Body of pancreas (tissue), 4 donors: ENCODE measurements at regions not wholly inside any gene's neighbourhood (a gene's known extent, or its start where the extent isn't known, plus 50 kb on each side); places are given as distances from the start of the nearest gene placed in this dataset.

Experiments
- ATAC-seq: fragments of 150-250 bp; one replicate; pipeline ENCODE4 v1.9.1; 2016
- DNase-seq, 4 donors: peaks; one replicate each; pipeline ENCODE4 v3.0.0-alpha.2; 2019
- H3K27ac ChIP-seq, 4 donors: fragments of 200-600 bp; sonication (generic); 1 replicate in 3 of 4; 2 replicates in 1 of 4; pipeline versions ENCODE4 v1.5.1 to v1.6.1; 2016 to 2019; ENCODE audit warnings: mild to moderate bottlenecking in 1 of 4, mixed read lengths in 1 of 4, moderate library complexity in 1 of 4
- H3K27me3 ChIP-seq, 2 donors: fragments of 200-600 bp; sonication (generic); one replicate each; pipeline ENCODE4 v1.6.0; 2016; ENCODE audit warnings: mild to moderate bottlenecking in 1 of 2
- H3K36me3 ChIP-seq, 2 donors: fragments of 200-600 bp; sonication (generic); replicated peaks in 1 of 2; 2 replicates each; pipeline ENCODE4 v1.5.1; 2016; ENCODE audit warnings: low read depth in 2 of 2; ENCODE audit not compliant: insufficient read depth in 1 of 2
- H3K4me1 ChIP-seq: fragments of 200-600 bp; sonication (generic); one replicate; pipeline ENCODE4 v1.6.0; 2016
- H3K4me3 ChIP-seq, 2 donors: fragments of 200-600 bp; sonication (generic); 1 replicate in 1 of 2; 2 replicates in 1 of 2; pipeline ENCODE4 v1.5.1; 2016 to 2019
- H3K9me3 ChIP-seq, 3 donors: fragments of 200-600 bp; sonication (generic); 1 replicate in 2 of 3; 2 replicates in 1 of 3; pipeline ENCODE4 v1.5.1; 2016
- POLR2A ChIP-seq, 3 donors: fragments of 450-650 bp; IDR thresholded peaks; one replicate each; pipeline ENCODE4 v1.6.1; 2016; ENCODE audit warnings: antibody characterized with exemption in 3 of 3, mild to moderate bottlenecking in 2 of 3
- WGBS, 2 donors: methylation state at CpG; one replicate each; pipeline ENCODE4 v1.1.5; 2017; 5-methylcytosine and 5-hydroxymethylcytosine counted together
- intact Hi-C: fragments of 100-400 bp; cut with DNase I; formaldehyde crosslinking; loops from one replicate; pipeline ENCODE4 v1.15.1; 2023
- TF ChIP-seq, protein P1 (sequence below), 7 experiments: fragments of 450-650 bp in 4 of 7; fragments of 200-600 bp in 3 of 7; sonication (generic) in 3 of 7; IDR thresholded peaks; one replicate each; pipeline ENCODE4 v1.5.1; 2016 to 2019; ENCODE audit warnings: antibody characterized with exemption in 7 of 7

DNA sequence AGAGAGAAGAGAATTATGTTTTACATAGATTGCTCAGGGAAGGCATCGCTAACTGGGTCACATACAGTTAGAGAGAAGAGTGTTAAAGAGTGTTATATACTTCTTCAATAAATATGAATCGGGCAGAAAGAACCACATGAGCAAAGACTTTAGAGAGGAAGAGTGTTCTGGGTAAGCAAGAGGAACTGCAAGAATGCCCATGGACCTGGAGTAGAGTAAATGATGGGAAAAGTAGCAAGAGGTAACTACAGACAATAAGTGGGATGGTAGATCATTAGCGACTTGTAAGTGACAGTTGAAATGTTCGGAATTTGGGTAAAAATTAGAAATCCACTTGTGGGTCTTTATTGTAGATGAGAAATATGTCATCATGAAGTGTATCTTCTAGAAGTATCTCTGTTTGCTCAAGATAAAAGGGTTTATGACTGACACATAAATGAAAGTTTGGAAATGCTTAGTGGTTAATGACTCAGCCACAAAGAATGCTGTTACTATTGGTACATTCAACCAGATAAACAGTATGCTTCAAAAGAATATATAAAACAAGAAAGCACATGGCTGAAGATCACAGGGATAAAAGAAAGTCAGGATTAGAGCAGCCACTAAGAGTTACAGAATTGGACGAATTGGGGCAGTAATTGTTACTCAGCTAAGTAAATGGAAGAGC, 229.3 kb downstream of the CASP12 start:
- peak; percentile 33 for ATAC-seq
- Histone ChIP-seq H3K4me1 (peaks cover 8% of the 10 kb centered on the region), H3K9me3 (no peaks in the 10 kb centered on the region), H3K36me3 (no peaks in the 10 kb centered on the region), H3K4me3 (no peak overlapping the region), H3K27me3 (no peaks in the 10 kb centered on the region), H3K27ac (no peak overlapping the region)
- intact Hi-C loops, result no loop called here
- no peak for DNase-seq
- TF ChIP-seq, protein P1, sequence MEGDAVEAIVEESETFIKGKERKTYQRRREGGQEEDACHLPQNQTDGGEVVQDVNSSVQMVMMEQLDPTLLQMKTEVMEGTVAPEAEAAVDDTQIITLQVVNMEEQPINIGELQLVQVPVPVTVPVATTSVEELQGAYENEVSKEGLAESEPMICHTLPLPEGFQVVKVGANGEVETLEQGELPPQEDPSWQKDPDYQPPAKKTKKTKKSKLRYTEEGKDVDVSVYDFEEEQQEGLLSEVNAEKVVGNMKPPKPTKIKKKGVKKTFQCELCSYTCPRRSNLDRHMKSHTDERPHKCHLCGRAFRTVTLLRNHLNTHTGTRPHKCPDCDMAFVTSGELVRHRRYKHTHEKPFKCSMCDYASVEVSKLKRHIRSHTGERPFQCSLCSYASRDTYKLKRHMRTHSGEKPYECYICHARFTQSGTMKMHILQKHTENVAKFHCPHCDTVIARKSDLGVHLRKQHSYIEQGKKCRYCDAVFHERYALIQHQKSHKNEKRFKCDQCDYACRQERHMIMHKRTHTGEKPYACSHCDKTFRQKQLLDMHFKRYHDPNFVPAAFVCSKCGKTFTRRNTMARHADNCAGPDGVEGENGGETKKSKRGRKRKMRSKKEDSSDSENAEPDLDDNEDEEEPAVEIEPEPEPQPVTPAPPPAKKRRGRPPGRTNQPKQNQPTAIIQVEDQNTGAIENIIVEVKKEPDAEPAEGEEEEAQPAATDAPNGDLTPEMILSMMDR (IDR thresholded peaks at IDR 0.05), result no peak
- no peak for TF ChIP-seq POLR2A (IDR thresholded peaks at IDR 0.05)
- 65 to 69% methylated on average over 5 of the region's 5 CpGs for WGBS, 2 donors

DNA sequence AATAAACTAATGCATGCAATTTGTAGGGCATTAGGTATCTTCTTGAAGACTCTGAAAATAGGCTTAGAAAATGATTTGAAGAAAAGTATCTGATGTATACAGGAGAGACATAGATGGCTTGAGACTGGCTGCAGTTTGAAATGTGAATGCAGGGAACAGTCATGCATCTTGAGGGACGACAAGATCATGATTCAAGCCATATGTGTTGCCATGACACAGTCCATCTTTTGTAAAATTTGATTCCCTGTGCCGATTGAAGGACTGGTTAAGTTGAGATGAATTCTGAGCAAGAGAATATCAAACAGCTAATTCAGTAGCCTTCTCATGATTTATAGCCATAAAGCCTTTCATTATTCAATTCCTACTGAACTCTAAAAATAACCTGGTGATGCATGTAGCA, 231.6 kb downstream of the CASP12 start:
- no peaks in the 10 kb centered on the region for H3K27me3 ChIP-seq
- no peaks in the 10 kb centered on the region for H3K36me3 ChIP-seq
- no peak for DNase-seq
- peaks cover 8% of the 10 kb centered on the region for H3K4me1 ChIP-seq
- 52 to 53% methylated on average over 2 of the region's 2 CpGs for WGBS, 2 donors
- ATAC-seq, result no peak
- no peak overlapping the region for H3K4me3 ChIP-seq
- no peaks in the 10 kb centered on the region for H3K9me3 ChIP-seq
- H3K27ac ChIP-seq, result no peak overlapping the region
- TF ChIP-seq POLR2A (IDR thresholded peaks at IDR 0.05), result no peak
- TF ChIP-seq, protein P1 (IDR thresholded peaks at IDR 0.05), result no peak
- intact Hi-C loops, result no loop called here

DNA sequence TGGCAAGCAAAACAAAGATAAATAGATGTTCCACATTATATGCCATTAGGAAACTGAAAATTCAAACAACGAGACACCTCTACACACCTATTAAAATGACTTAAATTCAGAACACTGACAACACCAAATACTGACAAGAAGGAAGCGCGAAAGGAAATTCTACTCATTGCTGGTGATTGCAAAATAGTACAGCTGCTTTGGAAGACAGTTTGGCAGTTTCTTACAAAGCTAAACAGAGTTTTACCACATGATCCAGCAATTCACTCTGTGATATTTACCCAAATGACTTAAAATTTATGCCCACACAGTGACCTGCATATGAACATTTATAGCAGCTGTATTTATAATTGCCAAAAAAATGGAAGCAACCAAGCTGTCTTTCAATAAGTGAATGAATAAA, 232.6 kb downstream of the CASP12 start:
- DNase-seq (no peak), ATAC-seq (no peak)
- Histone ChIP-seq H3K4me1 (peaks cover 8% of the 10 kb centered on the region), H3K4me3 (no peak overlapping the region), H3K27ac (no peak overlapping the region), H3K9me3 (no peaks in the 10 kb centered on the region), H3K27me3 (no peaks in the 10 kb centered on the region), H3K36me3 (no peaks in the 10 kb centered on the region)
- 52 to 61% methylated on average over 3 of the region's 3 CpGs for WGBS, 2 donors
- TF ChIP-seq, protein P1 (IDR thresholded peaks at IDR 0.05), result no peak
- TF ChIP-seq POLR2A (IDR thresholded peaks at IDR 0.05), result no peak
- intact Hi-C loops, result no loop called here

DNA sequence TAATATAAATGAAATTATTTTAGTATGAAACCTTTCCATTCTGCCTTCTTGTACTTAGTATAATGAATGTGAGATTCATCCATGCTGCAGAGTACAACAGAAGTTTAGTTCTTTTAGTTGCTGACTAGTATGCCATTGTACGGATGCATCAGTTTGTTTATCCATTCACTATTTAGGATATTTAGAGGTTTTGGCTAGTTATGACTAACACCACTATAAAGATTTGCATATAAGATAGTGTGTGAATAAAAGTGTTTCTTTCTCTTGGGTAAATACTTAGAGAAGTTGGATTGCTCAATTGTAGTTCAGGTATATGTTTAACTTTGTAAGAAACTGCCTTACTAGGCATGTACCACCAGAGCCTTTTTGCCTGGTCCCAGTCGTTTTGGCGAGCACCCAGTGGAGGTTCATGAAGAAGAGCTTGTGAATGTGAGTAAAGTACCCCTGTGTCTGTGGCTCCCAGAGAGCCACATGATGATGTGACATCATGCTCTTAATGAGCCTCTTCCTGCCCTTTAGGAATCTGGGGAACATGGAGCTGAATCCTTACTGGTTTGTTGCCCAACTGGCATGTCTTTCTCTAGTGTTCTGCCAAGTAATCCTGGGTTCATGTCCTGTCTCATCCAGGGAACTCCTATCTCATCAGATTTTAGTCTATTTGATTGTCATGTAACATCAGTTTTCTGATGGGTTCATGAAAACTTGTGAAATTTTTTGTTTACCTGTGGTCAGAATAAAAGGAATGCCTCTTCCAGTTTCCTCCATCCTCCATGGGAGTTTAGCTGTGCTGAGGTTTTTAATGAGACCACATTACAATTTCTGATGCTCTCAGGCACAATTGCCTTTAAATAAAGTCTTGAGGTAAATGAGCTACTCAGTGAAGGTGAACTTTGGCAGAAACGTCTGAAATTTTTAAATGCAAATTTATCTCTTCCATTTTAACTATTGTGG, 234.8 kb downstream of the CASP12 start:
- no peak overlapping the region for H3K4me3 ChIP-seq
- H3K27me3 ChIP-seq, result no peaks in the 10 kb centered on the region
- no peak for DNase-seq
- ATAC-seq, result no peak
- no peak for TF ChIP-seq POLR2A (IDR thresholded peaks at IDR 0.05)
- TF ChIP-seq, protein P1 (IDR thresholded peaks at IDR 0.05), result no peak
- intact Hi-C loops, result no loop called here
- WGBS, 2 donors, result 64 to 65% methylated on average over 4 of the region's 4 CpGs
- no peaks in the 10 kb centered on the region for H3K36me3 ChIP-seq
- H3K27ac ChIP-seq, result no peak overlapping the region
- no peaks in the 10 kb centered on the region for H3K4me1 ChIP-seq
- no peaks in the 10 kb centered on the region for H3K9me3 ChIP-seq
